HepG2 (cell line): ENCODE measurements at regions not wholly inside any gene's neighbourhood (a gene's known extent, or its start where the extent isn't known, plus 50 kb on each side); places are given as distances from the start of the nearest gene placed in this dataset.
A peak's percentile ranks its signal among the peaks of the same experiment; 100 is the strongest.

ENCODE experiments used
- ATAC-seq: fragments of 200-7000 bp; cut with Tn5 transposase; 3 replicates; pipeline ENCODE4 v1.9.1; 2020; ENCODE audit warnings: mild to moderate bottlenecking, moderate library complexity
- BruUV-seq: library from RNA; stranded (reverse); fragments of 400-500 nt; replicated peaks from 2 replicates; lab custom pipeline; 2021; lab: Mats Ljungman, UMichigan
- CTCF ChIA-PET: fragments of 300-600 bp; formaldehyde crosslinking; extraction: SDS; loops from one replicate; lab custom pipeline; 2021; ENCODE audit warnings: low total read pairs, inconsistent platforms, low intra/inter-chr PET ratio; lab: Yijun Ruan, JAX
- POLR2A ChIA-PET: fragments of 350-600 bp; sonication (Branson Sonifier 250); formaldehyde crosslinking; loops from one replicate; lab custom pipeline; 2020; ENCODE audit warnings: antibody characterized with exemption, inconsistent platforms; lab: Yijun Ruan, JAX
- DNase-seq: peaks from one replicate; pipeline ENCODE4 v3.0.0-alpha.2; 2015; ENCODE audit warnings: low spot score
- FAIRE-seq: peaks from 3 replicates; lab custom pipeline; 2011; peaks lifted over from hg19 to GRCh38; lab: Jason Lieb, UNC
- H2AFZ ChIP-seq: one replicate; pipeline ENCODE4 v1.6.1; 2011; ENCODE audit warnings: low read length, inconsistent platforms
- H3K27ac ChIP-seq: fragments of 300-600 bp; 3 replicates; pipeline ENCODE4 v1.8.0; 2011; ENCODE audit warnings: mixed run types, mild to moderate bottlenecking, mixed read lengths, low read length, inconsistent platforms; ENCODE audit not compliant: insufficient read depth; ENCODE audit errors: extremely low read length
- H3K27me3 ChIP-seq, 2 experiments: fragments of 200-600 bp in 1 of 2; 2 replicates in 1 of 2; 3 replicates in 1 of 2; pipeline versions ENCODE4 v1.6.0 to v1.8.0; 2011; ENCODE audit warnings: low read length in 2 of 2, mild to moderate bottlenecking in 2 of 2, moderate library complexity in 2 of 2, inconsistent platforms in 1 of 2; ENCODE audit not compliant: insufficient read depth in 2 of 2, control insufficient read depth in 1 of 2
- H3K36me3 ChIP-seq, 2 experiments: fragments of 200-600 bp in 1 of 2; replicated peaks in 1 of 2; 2 replicates in 1 of 2; 3 replicates in 1 of 2; pipeline versions ENCODE4 v1.5.1 to v1.8.0; 2011; ENCODE audit warnings: low read length in 2 of 2, inconsistent platforms in 1 of 2; ENCODE audit not compliant: insufficient read depth in 2 of 2, control insufficient read depth in 1 of 2
- H3K4me1 ChIP-seq: 2 replicates; pipeline ENCODE4 v1.5.1; 2012; ENCODE audit warnings: low read length, inconsistent platforms; ENCODE audit not compliant: insufficient read depth
- H3K4me2 ChIP-seq: 2 replicates; pipeline ENCODE4 v1.6.0; 2011; ENCODE audit warnings: low read depth, low read length, inconsistent platforms
- H3K4me3 ChIP-seq, 3 experiments: fragments of 200-600 bp in 1 of 3; sonication (generic), shearing (Covaris generic) in 1 of 3; replicated peaks in 1 of 3; 2 replicates each; pipeline ENCODE4 v1.5.1; 2011 to 2016; ENCODE audit warnings: low read length in 3 of 3, inconsistent platforms in 2 of 3, low read depth in 2 of 3, mild to moderate bottlenecking in 2 of 3, control low read depth in 1 of 3, mixed read lengths in 1 of 3; ENCODE audit not compliant: insufficient read depth in 1 of 3
- H3K79me2 ChIP-seq: one replicate; pipeline ENCODE4 v1.6.1; 2011; ENCODE audit warnings: low read length, inconsistent platforms; ENCODE audit not compliant: insufficient read depth
- H3K9ac ChIP-seq: 2 replicates; pipeline ENCODE4 v1.6.0; 2011; ENCODE audit warnings: mild to moderate bottlenecking, low read depth, low read length, inconsistent platforms; ENCODE audit not compliant: insufficient read depth
- H3K9me3 ChIP-seq: 2 replicates; pipeline ENCODE4 v1.5.1; 2012; ENCODE audit warnings: mild to moderate bottlenecking, low read length
- H4K20me1 ChIP-seq: 2 replicates; pipeline ENCODE4 v1.6.0; 2011; ENCODE audit warnings: inconsistent platforms, mild to moderate bottlenecking, low read length, moderate library complexity; ENCODE audit not compliant: insufficient read depth
- AGO1 ChIP-seq: fragments of 200-400 bp; formaldehyde crosslinking; IDR thresholded peaks from 2 replicates; pipeline ENCODE4 v1.6.1; 2017; ENCODE audit warnings: mild to moderate bottlenecking, low read depth, low read length, moderate library complexity; ENCODE audit not compliant: poor library complexity, severe bottlenecking
- AGO2 ChIP-seq: fragments of 200-400 bp; formaldehyde crosslinking; optimal IDR thresholded peaks from 2 replicates; pipeline ENCODE3; 2017; ENCODE audit warnings: mild to moderate bottlenecking, low read depth, low read length, moderate library complexity
- ARID3A ChIP-seq: IDR thresholded peaks from 2 replicates; pipeline ENCODE4 v1.6.1; 2012; ENCODE audit warnings: low read depth, low read length, improper control_type of control experiment
- ARNTL ChIP-seq: sonication (generic); formaldehyde crosslinking; IDR thresholded peaks from 2 replicates; pipeline ENCODE4 v1.4.0; 2020; ENCODE audit warnings: mild to moderate bottlenecking, missing genetic modification reagents
- ATF4 ChIP-seq, 2 experiments: fragments of 450-650 bp in 1 of 2; sonication (generic) in 1 of 2; formaldehyde crosslinking; IDR thresholded peaks; 2 replicates each; pipeline versions ENCODE4 v1.5.0 to v1.8.0; 2020 to 2022; ENCODE audit warnings: mild to moderate bottlenecking in 1 of 2, missing genetic modification reagents in 1 of 2
- CTCF ChIP-seq: sonication (generic); formaldehyde crosslinking; IDR thresholded peaks from 2 replicates; pipeline ENCODE4 v1.5.0; 2020; ENCODE audit warnings: mild to moderate bottlenecking, missing genetic modification reagents, moderate library complexity
- DMAP1 ChIP-seq: IDR thresholded peaks from 2 replicates; pipeline ENCODE4 v1.6.1; 2016
- ETV6 ChIP-seq: sonication (generic); formaldehyde crosslinking; conservative IDR thresholded peaks from 2 replicates; pipeline ENCODE4 v1.4.0; 2020; ENCODE audit warnings: missing genetic modification reagents
- FOXK1 ChIP-seq: sonication (generic); formaldehyde crosslinking; IDR thresholded peaks from 2 replicates; pipeline ENCODE4 v1.4.0; 2020; ENCODE audit warnings: low read depth, missing genetic modification reagents, borderline replicate concordance
- KLF16 ChIP-seq, 2 experiments: sonication (generic) in 1 of 2; formaldehyde crosslinking in 1 of 2; IDR thresholded peaks; 2 replicates each; pipeline versions ENCODE4 v1.6.1 to v1.8.0; 2016 to 2023; ENCODE audit warnings: missing genetic modification reagents in 2 of 2, missing compliant biosample characterization in 1 of 2
- KMT2A ChIP-seq: sonication (generic); formaldehyde crosslinking; IDR thresholded peaks from 2 replicates; pipeline ENCODE4 v1.4.0; 2020; ENCODE audit warnings: missing genetic modification reagents
- KMT2B ChIP-seq: IDR thresholded peaks from 2 replicates; pipeline ENCODE4 v1.6.1; 2016; ENCODE audit warnings: missing genetic modification reagents, missing compliant biosample characterization
- MEF2D ChIP-seq: sonication (generic); formaldehyde crosslinking; IDR thresholded peaks from 2 replicates; pipeline ENCODE4 v1.5.1; 2020; ENCODE audit warnings: mild to moderate bottlenecking, missing genetic modification reagents
- SAFB2 ChIP-seq: sonication (generic); formaldehyde crosslinking; IDR thresholded peaks from 2 replicates; pipeline ENCODE4 v1.5.1; 2020; ENCODE audit warnings: missing genetic modification reagents, low read depth, mild to moderate bottlenecking, borderline replicate concordance
- TBX3 ChIP-seq: fragments of 450-650 bp; IDR thresholded peaks from 2 replicates; pipeline ENCODE4 v1.6.1; 2017; ENCODE audit warnings: antibody characterized with exemption, mild to moderate bottlenecking, inconsistent platforms, borderline replicate concordance
- TCF7L2 ChIP-seq: IDR thresholded peaks from 2 replicates; pipeline ENCODE4 v1.6.1; 2011; ENCODE audit warnings: mild to moderate bottlenecking, low read depth, low read length, moderate library complexity
- ZNF3 ChIP-seq: IDR thresholded peaks from 2 replicates; pipeline ENCODE4 v1.7.0; 2017; ENCODE audit warnings: inconsistent platforms
- ZNF572 ChIP-seq: sonication (generic); formaldehyde crosslinking; IDR thresholded peaks from 2 replicates; pipeline ENCODE4 v1.5.1; 2020; ENCODE audit warnings: mild to moderate bottlenecking, missing genetic modification reagents
- ZNF652 ChIP-seq: IDR thresholded peaks from 2 replicates; pipeline ENCODE4 v1.6.1; 2016; ENCODE audit warnings: low read depth, borderline replicate concordance
- ZNF670 ChIP-seq: sonication (generic); formaldehyde crosslinking; IDR thresholded peaks from 2 replicates; pipeline ENCODE4 v1.8.0; 2022; ENCODE audit warnings: mild to moderate bottlenecking, missing genetic modification reagents, borderline replicate concordance
- ZNF768 ChIP-seq: sonication (generic); formaldehyde crosslinking; IDR thresholded peaks from 2 replicates; pipeline ENCODE4 v1.4.0; 2020; ENCODE audit warnings: missing genetic modification reagents
- ZNF777 ChIP-seq: sonication (generic); formaldehyde crosslinking; IDR thresholded peaks from 2 replicates; pipeline ENCODE4 v1.4.0; 2020; ENCODE audit warnings: missing genetic modification reagents
- WGBS: methylation state at CpG from one replicate; pipeline ENCODE4 v1.1.6; 2017; ENCODE audit warnings: low lambda C conversion rate; 5-methylcytosine and 5-hydroxymethylcytosine counted together
- in situ Hi-C: cut with HindIII; loops from 2 replicates; pipeline ENCODE4 v1.10.0; 2017; ENCODE audit warnings: low pct_unique_long_range_greater_than_20kb; ENCODE audit not compliant: extremely low pct_ligation_motif_present
- intact Hi-C: fragments of 100-400 bp; cut with micrococcal nuclease; formaldehyde crosslinking; loops from one replicate; pipeline ENCODE4 v1.10.0; 2022; ENCODE audit not compliant: unreplicated experiment

- DNase-seq, result no peak
- peaks cover 1 to 4% of the 10 kb centered on the region in 2 experiments; a peak in 3 of 5 replicates for H3K36me3 ChIP-seq
- H3K79me2 ChIP-seq, result peaks cover 79% of the 10 kb centered on the region
- H3K9ac ChIP-seq, result peak overlapping the region; percentile 75
- peak overlapping the region; percentile 64 for H3K27ac ChIP-seq
- in situ Hi-C loops (no loop called here), intact Hi-C loops (loop anchor here (5.0 kb wide), 1 partner anchor 317 kb away; no protein-coding TSS in a partner anchor)
- CTCF ChIA-PET, result no interaction called here
- 16% methylated on average over 7 of the region's 24 CpGs for WGBS
- H2AFZ ChIP-seq, result no peak overlapping the region
- H3K9me3 ChIP-seq, result no peaks in the 10 kb centered on the region
- BruUV-seq, result no TSS peak
- peak; percentile 45 for ATAC-seq
- H3K27me3 ChIP-seq, result no peaks in the 10 kb centered on the region; a peak in 1 of 5 replicates
- POLR2A ChIA-PET, result interaction anchor here (1.2 to 3.1 kb wide), 3 partner anchors 17 to 220 kb away, joined by 4 to 16 read pairs (median 12); no protein-coding TSS in a partner anchor
- peak overlapping the region; percentile 60 to 91 (median 68) for H3K4me3 ChIP-seq
- H3K4me2 ChIP-seq, result peak overlapping the region; percentile 94
- FAIRE-seq, result no peak
- H3K4me1 ChIP-seq, result peaks cover 39% of the 10 kb centered on the region
- H4K20me1 ChIP-seq, result peaks cover 18% of the 10 kb centered on the region; the same call in 1 of the 2 replicates
- TF ChIP-seq AGO1 (peak; percentile 84), SAFB2 (CRISPR knock-in tag) (no peak), ZNF768 (no peak), FOXK1 (CRISPR knock-in tag) (0 out of 2 replicates have a peak, but pooled peaks have one; percentile 4), ZNF3 (CRISPR knock-in tag) (no peak), DMAP1 (CRISPR knock-in tag) (0 out of 2 replicates have a peak, but pooled peaks have one; percentile 9), CTCF (CRISPR knock-in tag) (0 out of 2 replicates have a peak, but pooled peaks have one; percentile 6), ARID3A (no peak), ZNF652 (CRISPR knock-in tag) (peak; percentile 76; the same call in 1 of the 2 replicates), TCF7L2 (no peak), KMT2A (CRISPR knock-in tag) (peak; percentile 39; the same call in 1 of the 2 replicates), ZNF777 (CRISPR knock-in tag) (no peak), ZNF670 (CRISPR knock-in tag) (0 out of 2 replicates have a peak, but pooled peaks have one; percentile 26), ETV6 (CRISPR knock-in tag) (no peak), KMT2B (peak; percentile 45; the same call in 1 of the 2 replicates), KLF16 (CRISPR knock-in tag; IDR thresholded peaks at IDR 0.05) (0 out of 4 replicates have a peak, but pooled peaks of 1 of the 2 experiments have one; percentile 6), ZNF572 (CRISPR knock-in tag) (no peak), AGO2 (no peak), MEF2D (CRISPR knock-in tag) (no peak), ATF4 (CRISPR knock-in tag; IDR thresholded peaks at IDR 0.05) (no peak), ARNTL (CRISPR knock-in tag) (no peak), TBX3 (no peak)
Measured at GRCh38 chr7:131105294-131105798, 222.3 kb upstream of the MKLN1 start.
